ENCODE measurements at regions not wholly inside any gene's neighbourhood (a gene's known extent, or its start where the extent isn't known, plus 50 kb on each side); places are given as distances from the start of the nearest gene placed in this dataset.

GRCh38 chr10:2761311-2761710 lies 306.0 kb upstream of the PFKP start:
- TF ChIP-seq CTCF (IDR thresholded peaks at IDR 0.05) (no peak), EP300 (IDR thresholded peaks at IDR 0.05) (no peak)
